ENCODE measurements at regions not wholly inside any gene's neighbourhood (a gene's known extent, or its start where the extent isn't known, plus 50 kb on each side); places are given as distances from the start of the nearest gene placed in this dataset.

DNA sequence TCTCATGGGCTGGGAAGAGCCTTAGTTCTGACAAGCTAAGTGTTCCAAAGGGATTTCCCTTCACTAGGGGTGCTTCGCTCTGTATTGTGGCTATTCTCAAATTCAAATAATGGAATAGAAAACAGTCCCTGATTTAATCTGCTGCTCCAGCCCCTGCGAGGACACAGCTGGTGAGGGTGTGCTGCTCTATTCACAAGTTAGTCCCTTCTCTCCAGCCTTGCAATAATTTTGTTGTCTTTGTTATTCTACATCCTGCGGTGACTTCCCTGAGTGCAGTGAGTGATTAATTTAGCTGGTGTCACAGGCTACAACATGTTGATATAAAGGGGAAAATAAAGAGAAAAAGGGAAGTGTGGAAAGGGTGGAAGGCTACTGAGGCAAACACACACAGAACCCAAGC is 180.5 kb upstream of the VEPH1 start:
- TF ChIP-seq, protein P1, sequence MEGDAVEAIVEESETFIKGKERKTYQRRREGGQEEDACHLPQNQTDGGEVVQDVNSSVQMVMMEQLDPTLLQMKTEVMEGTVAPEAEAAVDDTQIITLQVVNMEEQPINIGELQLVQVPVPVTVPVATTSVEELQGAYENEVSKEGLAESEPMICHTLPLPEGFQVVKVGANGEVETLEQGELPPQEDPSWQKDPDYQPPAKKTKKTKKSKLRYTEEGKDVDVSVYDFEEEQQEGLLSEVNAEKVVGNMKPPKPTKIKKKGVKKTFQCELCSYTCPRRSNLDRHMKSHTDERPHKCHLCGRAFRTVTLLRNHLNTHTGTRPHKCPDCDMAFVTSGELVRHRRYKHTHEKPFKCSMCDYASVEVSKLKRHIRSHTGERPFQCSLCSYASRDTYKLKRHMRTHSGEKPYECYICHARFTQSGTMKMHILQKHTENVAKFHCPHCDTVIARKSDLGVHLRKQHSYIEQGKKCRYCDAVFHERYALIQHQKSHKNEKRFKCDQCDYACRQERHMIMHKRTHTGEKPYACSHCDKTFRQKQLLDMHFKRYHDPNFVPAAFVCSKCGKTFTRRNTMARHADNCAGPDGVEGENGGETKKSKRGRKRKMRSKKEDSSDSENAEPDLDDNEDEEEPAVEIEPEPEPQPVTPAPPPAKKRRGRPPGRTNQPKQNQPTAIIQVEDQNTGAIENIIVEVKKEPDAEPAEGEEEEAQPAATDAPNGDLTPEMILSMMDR (conservative IDR thresholded peaks at IDR 0.05; ENCODE audit: low read depth, low read length): no peak
- no peak for DNase-seq (ENCODE audit: low read depth)
- H3K4me3 ChIP-seq (ENCODE audit: low read length): no peak overlapping the region

DNA sequence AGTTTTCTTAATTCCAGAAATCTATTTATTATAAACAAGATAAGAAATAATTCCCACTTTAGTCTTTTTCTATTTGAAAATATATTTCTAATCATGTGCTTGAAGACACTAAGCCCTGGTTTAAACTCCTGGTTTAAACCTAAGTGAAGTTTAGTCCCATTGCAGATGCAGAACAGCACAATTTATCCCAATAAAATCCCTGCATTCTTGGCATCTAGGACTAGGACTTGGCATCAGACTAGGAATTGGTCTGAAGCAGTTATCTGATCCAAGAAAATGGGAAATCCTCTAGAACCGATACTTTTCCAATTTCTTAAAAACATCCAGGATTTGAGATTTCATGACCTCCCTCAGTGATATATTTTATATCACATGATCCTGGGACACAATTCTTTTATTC is 168.8 kb upstream of the VEPH1 start:
- DNase-seq (ENCODE audit: low read depth): no peak
- H3K4me3 ChIP-seq (ENCODE audit: low read length): no peak overlapping the region
- TF ChIP-seq, protein P1 (conservative IDR thresholded peaks at IDR 0.05; ENCODE audit: low read depth, low read length): no peak

DNA sequence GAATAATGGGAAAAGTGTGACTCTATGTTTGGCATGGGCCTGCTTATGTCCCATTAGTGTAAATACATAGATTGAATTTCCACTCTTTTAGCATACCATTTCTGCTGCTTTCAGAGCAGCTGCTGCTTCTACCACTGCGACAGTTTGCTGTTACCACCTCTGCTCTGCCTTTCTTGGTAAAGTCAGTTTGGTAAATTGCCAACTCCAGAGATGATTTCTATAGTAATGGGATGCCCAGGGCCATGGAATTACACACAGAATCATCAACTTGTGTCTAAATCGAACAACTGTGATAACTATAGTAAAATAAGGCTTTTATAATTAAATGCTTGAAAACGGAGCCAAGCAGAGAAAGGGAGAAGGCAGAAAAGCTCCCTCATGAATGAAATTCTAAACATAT is 168.4 kb upstream of the VEPH1 start:
- TF ChIP-seq, protein P1 (conservative IDR thresholded peaks at IDR 0.05; ENCODE audit: low read depth, low read length): no peak
- no peak overlapping the region for H3K4me3 ChIP-seq (ENCODE audit: low read length)
- DNase-seq (ENCODE audit: low read depth): no peak

DNA sequence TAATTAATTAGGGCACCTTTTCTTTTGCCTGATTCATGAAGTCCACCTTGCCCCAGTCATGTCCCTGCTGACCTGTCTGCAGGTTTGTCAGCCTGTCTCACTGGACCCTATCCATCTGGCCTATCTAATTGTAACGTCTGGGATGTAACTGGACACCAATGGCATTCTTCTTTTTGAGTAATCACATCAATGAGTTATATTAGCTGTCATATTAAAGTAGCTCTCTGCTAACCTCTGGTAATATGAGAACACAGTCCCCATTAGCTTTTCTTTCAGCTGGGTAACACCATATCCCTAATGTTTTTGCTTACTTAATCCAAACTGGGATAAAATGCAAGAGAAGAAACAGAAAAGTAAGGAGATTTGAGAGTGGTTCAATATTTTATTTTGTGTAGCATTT is 166.2 kb upstream of the VEPH1 start:
- DNase-seq (ENCODE audit: low read depth): no peak
- TF ChIP-seq, protein P1 (conservative IDR thresholded peaks at IDR 0.05; ENCODE audit: low read depth, low read length): no peak
- H3K4me3 ChIP-seq (ENCODE audit: low read length): no peak overlapping the region

DNA sequence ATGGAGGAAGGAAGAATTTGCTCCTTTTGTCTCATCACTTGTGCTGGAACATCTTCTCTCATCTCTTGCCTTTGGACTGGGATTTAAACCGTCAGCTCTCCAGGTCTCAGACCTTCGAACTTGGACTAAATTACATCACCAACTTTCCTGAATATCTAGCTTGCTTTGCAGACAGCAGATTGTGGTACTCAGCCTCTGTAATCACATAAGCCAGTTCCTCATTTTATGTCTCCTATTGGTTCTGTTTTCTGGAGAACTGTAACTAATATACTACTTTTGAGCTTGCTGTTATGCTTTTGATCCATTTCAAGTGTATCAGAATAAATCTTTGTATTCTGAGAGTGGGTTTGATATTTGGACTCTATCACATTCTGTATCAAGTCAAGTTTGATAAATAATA is 164.3 kb upstream of the VEPH1 start:
- no peak for DNase-seq (ENCODE audit: low read depth)
- TF ChIP-seq, protein P1 (conservative IDR thresholded peaks at IDR 0.05; ENCODE audit: low read depth, low read length): no peak
- no peak overlapping the region for H3K4me3 ChIP-seq (ENCODE audit: low read length)

DNA sequence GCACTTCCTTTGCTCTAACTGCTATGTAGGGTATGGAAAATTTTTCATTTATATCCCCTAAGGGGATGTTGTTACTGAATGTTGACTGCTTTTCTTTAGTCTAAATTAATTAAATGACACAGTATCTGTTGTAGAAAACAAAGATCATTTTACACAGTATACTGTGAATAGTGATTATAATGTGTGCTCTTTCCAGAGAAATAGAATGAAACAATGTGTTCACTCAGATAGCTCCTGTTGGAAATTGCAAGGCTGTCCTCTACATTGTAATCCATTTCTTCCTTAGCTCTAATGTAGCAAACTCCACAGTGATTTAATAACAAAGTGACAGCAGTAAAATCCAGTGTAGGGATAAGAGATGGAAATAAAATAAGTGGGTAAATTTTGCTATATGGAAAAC is 159.0 kb upstream of the VEPH1 start:
- DNase-seq (ENCODE audit: low read depth): no peak
- TF ChIP-seq, protein P1 (conservative IDR thresholded peaks at IDR 0.05; ENCODE audit: low read depth, low read length): no peak
- no peak overlapping the region for H3K4me3 ChIP-seq (ENCODE audit: low read length)

DNA sequence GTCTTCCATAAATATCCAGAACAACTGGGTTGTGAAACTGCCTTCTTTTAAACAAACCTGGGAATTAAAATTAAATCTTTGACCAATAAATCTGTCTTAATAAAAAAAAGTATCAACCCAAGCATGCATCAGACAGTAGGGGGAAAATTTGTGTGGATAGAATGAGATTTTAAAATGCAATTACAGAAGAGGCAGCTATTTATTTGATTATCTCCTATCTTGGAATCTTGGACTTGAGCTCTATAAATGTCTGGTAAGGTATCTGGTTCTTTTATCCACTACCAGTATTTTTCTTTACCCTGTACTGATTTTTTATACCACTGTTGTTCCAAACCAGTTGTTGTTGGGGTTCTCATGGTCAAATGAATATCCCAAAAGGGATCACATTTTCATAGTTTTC is 157.6 kb upstream of the VEPH1 start:
- H3K4me3 ChIP-seq (ENCODE audit: low read length): no peak overlapping the region
- no peak for DNase-seq (ENCODE audit: low read depth)
- TF ChIP-seq, protein P1 (conservative IDR thresholded peaks at IDR 0.05; ENCODE audit: low read depth, low read length): no peak

All from retinal pigment epithelial cell (primary cell).